ENCODE measurements at regions not wholly inside any gene's neighbourhood (a gene's known extent, or its start where the extent isn't known, plus 50 kb on each side); places are given as distances from the start of the nearest gene placed in this dataset.

DNA sequence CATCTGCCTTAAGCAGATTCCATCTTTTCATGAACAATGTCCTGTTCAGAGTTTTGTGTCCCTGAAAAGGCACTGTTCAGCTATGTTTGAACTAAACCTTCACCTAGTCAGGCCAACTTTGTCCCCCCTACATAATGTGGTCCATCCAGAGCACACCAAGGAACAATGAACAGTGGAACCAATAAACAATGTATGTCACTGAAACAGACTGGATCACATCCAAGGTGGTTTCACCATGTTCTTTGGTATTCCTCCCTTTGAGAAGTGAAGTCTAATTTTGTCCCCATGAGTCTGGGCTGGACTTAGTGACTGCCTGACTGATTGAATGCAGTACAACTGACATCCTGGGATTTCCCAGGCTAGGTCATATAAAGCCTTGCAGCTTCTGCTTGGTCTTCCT is 174.5 kb downstream of the SLC24A2 start:
- Histone ChIP-seq H3K36me3 (ENCODE audit: insufficient read depth, low read length) (no peaks in the 10 kb centered on the region), H3K27ac (ENCODE audit: low read depth, low read length, poor library complexity, severe bottlenecking) (no peak overlapping the region), H3K27me3 (ENCODE audit: insufficient read depth, low read length) (peaks cover 3% of the 10 kb centered on the region; the same call in 1 of the 2 replicates), H3K4me3 (ENCODE audit: low read depth, low read length, poor library complexity, severe bottlenecking) (no peak overlapping the region), H3K79me2 (ENCODE audit: insufficient read depth, low read length) (no peaks in the 10 kb centered on the region), H3F3A (ENCODE audit: insufficient read depth, low read length) (no peaks in the 10 kb centered on the region), H3K4me2 (ENCODE audit: low read length) (no peak overlapping the region), H3K4me1 (ENCODE audit: insufficient read depth, low read length, severe bottlenecking) (no peaks in the 10 kb centered on the region), H3K9me3 (ENCODE audit: low read length) (no peaks in the 10 kb centered on the region), H4K20me1 (ENCODE audit: insufficient read depth, low read length) (no peaks in the 10 kb centered on the region), H3K9ac (ENCODE audit: low read length) (no peak overlapping the region), H2AFZ (ENCODE audit: low read length) (no peak overlapping the region), H3K9me2 (ENCODE audit: low read depth, low read length) (no peaks in the 10 kb centered on the region)
- TF ChIP-seq EZH2 (IDR thresholded peaks at IDR 0.05; ENCODE audit: borderline replicate concordance, low read length) = no peak

DNA sequence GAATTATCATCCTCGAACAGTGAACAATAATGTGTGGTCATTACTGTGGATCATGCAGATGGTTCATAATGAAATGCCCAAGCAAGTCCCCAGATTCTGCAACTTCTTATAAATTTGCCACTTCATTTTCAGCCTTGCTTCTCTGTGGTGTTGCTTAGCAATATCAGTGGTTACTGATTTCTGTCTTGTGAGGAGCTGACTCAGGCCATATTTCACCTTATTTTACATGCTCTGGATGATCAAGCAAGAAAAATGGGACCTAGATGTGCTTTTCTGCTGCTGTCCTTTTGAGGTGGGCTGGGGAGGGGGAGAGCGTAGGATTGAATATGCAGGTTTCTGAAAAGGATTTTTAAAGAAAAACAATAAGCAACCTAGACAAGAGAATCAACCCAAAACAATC is 188.3 kb downstream of the SLC24A2 start:
- H3K27me3 ChIP-seq (ENCODE audit: insufficient read depth, low read length) = no peaks in the 10 kb centered on the region
- no peak overlapping the region for H3K27ac ChIP-seq (ENCODE audit: low read depth, low read length, poor library complexity, severe bottlenecking)
- H3K4me1 ChIP-seq (ENCODE audit: insufficient read depth, low read length, severe bottlenecking) = no peaks in the 10 kb centered on the region
- no peak overlapping the region for H3K4me3 ChIP-seq (ENCODE audit: low read depth, low read length, poor library complexity, severe bottlenecking)
- H2AFZ ChIP-seq (ENCODE audit: low read length) = no peak overlapping the region
- no peaks in the 10 kb centered on the region for H3K9me2 ChIP-seq (ENCODE audit: low read depth, low read length)
- no peaks in the 10 kb centered on the region for H3K79me2 ChIP-seq (ENCODE audit: insufficient read depth, low read length)
- no peak for TF ChIP-seq EZH2 (IDR thresholded peaks at IDR 0.05; ENCODE audit: borderline replicate concordance, low read length)
- TF ChIP-seq, protein P1, sequence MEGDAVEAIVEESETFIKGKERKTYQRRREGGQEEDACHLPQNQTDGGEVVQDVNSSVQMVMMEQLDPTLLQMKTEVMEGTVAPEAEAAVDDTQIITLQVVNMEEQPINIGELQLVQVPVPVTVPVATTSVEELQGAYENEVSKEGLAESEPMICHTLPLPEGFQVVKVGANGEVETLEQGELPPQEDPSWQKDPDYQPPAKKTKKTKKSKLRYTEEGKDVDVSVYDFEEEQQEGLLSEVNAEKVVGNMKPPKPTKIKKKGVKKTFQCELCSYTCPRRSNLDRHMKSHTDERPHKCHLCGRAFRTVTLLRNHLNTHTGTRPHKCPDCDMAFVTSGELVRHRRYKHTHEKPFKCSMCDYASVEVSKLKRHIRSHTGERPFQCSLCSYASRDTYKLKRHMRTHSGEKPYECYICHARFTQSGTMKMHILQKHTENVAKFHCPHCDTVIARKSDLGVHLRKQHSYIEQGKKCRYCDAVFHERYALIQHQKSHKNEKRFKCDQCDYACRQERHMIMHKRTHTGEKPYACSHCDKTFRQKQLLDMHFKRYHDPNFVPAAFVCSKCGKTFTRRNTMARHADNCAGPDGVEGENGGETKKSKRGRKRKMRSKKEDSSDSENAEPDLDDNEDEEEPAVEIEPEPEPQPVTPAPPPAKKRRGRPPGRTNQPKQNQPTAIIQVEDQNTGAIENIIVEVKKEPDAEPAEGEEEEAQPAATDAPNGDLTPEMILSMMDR (IDR thresholded peaks at IDR 0.05; ENCODE audit: low read length) = no peak
- H3F3A ChIP-seq (ENCODE audit: insufficient read depth, low read length) = no peaks in the 10 kb centered on the region
- H4K20me1 ChIP-seq (ENCODE audit: insufficient read depth, low read length) = no peaks in the 10 kb centered on the region
- no peak overlapping the region for H3K4me2 ChIP-seq (ENCODE audit: low read length)
- no peaks in the 10 kb centered on the region for H3K36me3 ChIP-seq (ENCODE audit: insufficient read depth, low read length)
- H3K9ac ChIP-seq (ENCODE audit: low read length) = no peak overlapping the region
- no peaks in the 10 kb centered on the region for H3K9me3 ChIP-seq (ENCODE audit: low read length)

DNA sequence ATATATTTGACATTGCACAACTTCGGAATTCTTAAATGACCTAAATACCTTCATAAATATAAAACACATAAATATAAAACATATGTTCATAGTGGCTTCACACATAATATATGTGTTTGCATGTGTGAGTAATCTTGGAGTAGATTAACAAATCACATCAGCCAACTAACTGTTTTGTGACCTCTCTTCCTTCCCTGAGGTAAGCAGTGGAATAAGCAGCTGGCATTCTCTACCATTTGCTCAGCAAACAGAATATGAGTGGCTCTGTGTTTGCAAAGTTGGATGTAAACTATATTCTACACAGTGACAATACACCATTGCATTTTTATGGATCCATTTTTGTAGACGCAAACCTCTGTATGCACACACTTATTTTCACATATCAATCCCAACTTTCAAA is 189.9 kb downstream of the ACER2 start:
- Histone ChIP-seq H3K27me3 (ENCODE audit: insufficient read depth, low read length) (no peaks in the 10 kb centered on the region), H3K4me1 (ENCODE audit: insufficient read depth, low read length, severe bottlenecking) (no peaks in the 10 kb centered on the region), H3K79me2 (ENCODE audit: insufficient read depth, low read length) (no peaks in the 10 kb centered on the region), H3K9me3 (ENCODE audit: low read length) (no peaks in the 10 kb centered on the region), H2AFZ (ENCODE audit: low read length) (no peak overlapping the region), H4K20me1 (ENCODE audit: insufficient read depth, low read length) (no peaks in the 10 kb centered on the region), H3K9me2 (ENCODE audit: low read depth, low read length) (no peaks in the 10 kb centered on the region), H3F3A (ENCODE audit: insufficient read depth, low read length) (no peaks in the 10 kb centered on the region), H3K36me3 (ENCODE audit: insufficient read depth, low read length) (no peaks in the 10 kb centered on the region), H3K4me2 (ENCODE audit: low read length) (no peak overlapping the region), H3K27ac (ENCODE audit: low read depth, low read length, poor library complexity, severe bottlenecking) (no peak overlapping the region), H3K4me3 (ENCODE audit: low read depth, low read length, poor library complexity, severe bottlenecking) (no peak overlapping the region), H3K9ac (ENCODE audit: low read length) (no peak overlapping the region)
- TF ChIP-seq, protein P1 (IDR thresholded peaks at IDR 0.05; ENCODE audit: low read length) = no peak
- TF ChIP-seq EZH2 (IDR thresholded peaks at IDR 0.05; ENCODE audit: borderline replicate concordance, low read length) = no peak

DNA sequence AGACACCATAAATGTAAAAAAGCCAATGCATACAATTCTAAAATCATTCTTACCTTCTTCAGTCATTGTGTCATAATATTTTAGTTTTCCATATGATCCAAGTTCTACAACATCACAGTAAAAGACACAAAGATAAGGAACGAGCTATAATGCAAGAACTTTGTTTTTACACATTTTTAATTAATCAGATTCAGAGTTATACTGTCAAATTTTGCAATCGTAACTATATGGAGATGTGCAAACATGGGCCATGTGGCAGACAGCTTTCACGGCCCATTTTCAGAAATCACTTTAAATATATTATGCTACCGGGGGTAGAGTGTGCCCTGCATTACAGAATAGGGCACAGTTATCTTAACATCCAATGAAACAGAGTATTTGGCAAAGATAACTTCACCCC is 188.4 kb downstream of the ACER2 start:
- H3F3A ChIP-seq (ENCODE audit: insufficient read depth, low read length) = no peaks in the 10 kb centered on the region
- H4K20me1 ChIP-seq (ENCODE audit: insufficient read depth, low read length) = no peaks in the 10 kb centered on the region
- H3K79me2 ChIP-seq (ENCODE audit: insufficient read depth, low read length) = no peaks in the 10 kb centered on the region
- H3K4me2 ChIP-seq (ENCODE audit: low read length) = no peak overlapping the region
- H3K4me1 ChIP-seq (ENCODE audit: insufficient read depth, low read length, severe bottlenecking) = no peaks in the 10 kb centered on the region
- H3K27ac ChIP-seq (ENCODE audit: low read depth, low read length, poor library complexity, severe bottlenecking) = no peak overlapping the region
- H3K9me2 ChIP-seq (ENCODE audit: low read depth, low read length) = no peaks in the 10 kb centered on the region
- no peak overlapping the region for H3K4me3 ChIP-seq (ENCODE audit: low read depth, low read length, poor library complexity, severe bottlenecking)
- TF ChIP-seq, protein P1 (IDR thresholded peaks at IDR 0.05; ENCODE audit: low read length) = no peak
- no peak for TF ChIP-seq EZH2 (IDR thresholded peaks at IDR 0.05; ENCODE audit: borderline replicate concordance, low read length)
- H3K9ac ChIP-seq (ENCODE audit: low read length) = no peak overlapping the region
- H2AFZ ChIP-seq (ENCODE audit: low read length) = no peak overlapping the region
- no peaks in the 10 kb centered on the region for H3K9me3 ChIP-seq (ENCODE audit: low read length)
- no peaks in the 10 kb centered on the region for H3K36me3 ChIP-seq (ENCODE audit: insufficient read depth, low read length)
- no peaks in the 10 kb centered on the region for H3K27me3 ChIP-seq (ENCODE audit: insufficient read depth, low read length)
